ENCODE measurements at regions not wholly inside any gene's neighbourhood (a gene's known extent, or its start where the extent isn't known, plus 50 kb on each side); places are given as distances from the start of the nearest gene placed in this dataset.

- DNase-seq (ENCODE audit: low read depth, low spot score) (no peak), ATAC-seq (no peak)
- no peaks in the 10 kb centered on the region for H3K4me1 ChIP-seq (ENCODE audit: control insufficient read depth, insufficient read depth, low read length)
- no peak overlapping the region for H3K27ac ChIP-seq (ENCODE audit: low read length)
- no peaks in the 10 kb centered on the region for H3K27me3 ChIP-seq (ENCODE audit: control insufficient read depth, insufficient read depth, low read length)
- no peaks in the 10 kb centered on the region for H3K36me3 ChIP-seq (ENCODE audit: control insufficient read depth, insufficient read depth, low read length)
- POLR2A ChIA-PET: no interaction called here
- intact Hi-C loops (cut with micrococcal nuclease; ENCODE audit: unreplicated experiment): no loop called here
- no peaks in the 10 kb centered on the region for H3K9me3 ChIP-seq (ENCODE audit: control insufficient read depth, insufficient read depth, low read depth, low read length)
- CTCF ChIA-PET: no interaction called here
- no TSS peak for BruUV-seq (replicated peaks)
- in situ Hi-C loops (cut with HindIII; ENCODE audit: low pct_unique_long_range_greater_than_20kb, low sequenced_read_pairs): no loop called here
- TF ChIP-seq TCF7L2 (IDR thresholded peaks at IDR 0.05; ENCODE audit: low read depth, low read length) (no peak), POLR2AphosphoS5 (IDR thresholded peaks at IDR 0.05; ENCODE audit: low read depth, low read length) (no peak), CTCF (IDR thresholded peaks at IDR 0.05) (no peak), SIN3A (IDR thresholded peaks at IDR 0.05; ENCODE audit: borderline replicate concordance, insufficient read depth, low read depth, low read length) (no peak), REST (IDR thresholded peaks at IDR 0.05; ENCODE audit: insufficient read depth in 1 of 2, low read depth in 2 of 2, low read length in 1 of 2) (no peak)
- H3K4me3 ChIP-seq (ENCODE audit: low read depth in 2 of 2, low read length in 2 of 2): no peak overlapping the region
Observed at GRCh38 chr21:28627691-28628090, 365.0 kb downstream of the LTN1 start.

- H3K27me3 ChIP-seq (ENCODE audit: control insufficient read depth, insufficient read depth, low read length): no peaks in the 10 kb centered on the region
- DNase-seq (ENCODE audit: low read depth, low spot score) (no peak), ATAC-seq (no peak)
- H3K27ac ChIP-seq (ENCODE audit: low read length): no peak overlapping the region
- no peak overlapping the region for H3K4me3 ChIP-seq (ENCODE audit: low read depth in 2 of 2, low read length in 2 of 2)
- ChIA-PET POLR2A (no interaction called here), CTCF (no interaction called here)
- H3K4me1 ChIP-seq (ENCODE audit: control insufficient read depth, insufficient read depth, low read length): no peaks in the 10 kb centered on the region
- in situ Hi-C loops (cut with HindIII; ENCODE audit: low pct_unique_long_range_greater_than_20kb, low sequenced_read_pairs) (no loop called here), intact Hi-C loops (cut with micrococcal nuclease; ENCODE audit: unreplicated experiment) (no loop called here)
- no TSS peak for BruUV-seq (replicated peaks)
- TF ChIP-seq TCF7L2 (IDR thresholded peaks at IDR 0.05; ENCODE audit: low read depth, low read length) (no peak), CTCF (IDR thresholded peaks at IDR 0.05) (no peak), SIN3A (IDR thresholded peaks at IDR 0.05; ENCODE audit: borderline replicate concordance, insufficient read depth, low read depth, low read length) (no peak), REST (IDR thresholded peaks at IDR 0.05; ENCODE audit: insufficient read depth in 1 of 2, low read depth in 2 of 2, low read length in 1 of 2) (no peak), POLR2AphosphoS5 (IDR thresholded peaks at IDR 0.05; ENCODE audit: low read depth, low read length) (no peak)
- H3K36me3 ChIP-seq (ENCODE audit: control insufficient read depth, insufficient read depth, low read length): no peaks in the 10 kb centered on the region
- no peaks in the 10 kb centered on the region for H3K9me3 ChIP-seq (ENCODE audit: control insufficient read depth, insufficient read depth, low read depth, low read length)
Observed at GRCh38 chr21:28627261-28627660, 365.4 kb downstream of the LTN1 start.
